H9 (cell line): ENCODE measurements at regions not wholly inside any gene's neighbourhood (a gene's known extent, or its start where the extent isn't known, plus 50 kb on each side); places are given as distances from the start of the nearest gene placed in this dataset.

Experiments
- DNase-seq: peaks from one replicate; pipeline ENCODE4 v3.0.0-alpha.2; 2017
- H2AFZ ChIP-seq: one replicate; pipeline ENCODE4 v1.6.1; 2013; ENCODE audit warnings: mild to moderate bottlenecking, low read length, control low read depth, moderate library complexity
- H2AK5ac ChIP-seq: 2 replicates; pipeline ENCODE4 v1.6.1; 2013; ENCODE audit warnings: low read length, control low read depth, mixed read lengths; ENCODE audit not compliant: insufficient read length
- H2BK120ac ChIP-seq: one replicate; pipeline ENCODE4 v1.6.1; 2013; ENCODE audit warnings: low read depth, mild to moderate bottlenecking, low read length, control low read depth, inconsistent platforms; ENCODE audit not compliant: poor library complexity, severe bottlenecking
- H2BK12ac ChIP-seq: 2 replicates; pipeline ENCODE4 v1.6.1; 2013; ENCODE audit warnings: low read length, control low read depth, mixed read lengths, low read depth; ENCODE audit not compliant: insufficient read length
- H2BK15ac ChIP-seq: 2 replicates; pipeline ENCODE4 v1.6.1; 2013; ENCODE audit warnings: low read depth, low read length, control low read depth
- H2BK20ac ChIP-seq: one replicate; pipeline ENCODE4 v1.6.1; 2013; ENCODE audit warnings: low read depth, mild to moderate bottlenecking, low read length, control low read depth, inconsistent platforms; ENCODE audit not compliant: poor library complexity, severe bottlenecking
- H2BK5ac ChIP-seq: 2 replicates; pipeline ENCODE4 v1.6.1; 2013; ENCODE audit warnings: low read length, control low read depth, mixed read lengths; ENCODE audit not compliant: insufficient read length
- H3K14ac ChIP-seq: 2 replicates; pipeline ENCODE4 v1.6.1; 2013; ENCODE audit warnings: low read length, control low read depth; ENCODE audit not compliant: insufficient read depth
- H3K18ac ChIP-seq: 2 replicates; pipeline ENCODE4 v1.6.1; 2013; ENCODE audit warnings: low read depth, mild to moderate bottlenecking, mixed read lengths, low read length, control low read depth; ENCODE audit not compliant: insufficient read length
- H3K23ac ChIP-seq: 2 replicates; pipeline ENCODE4 v1.6.1; 2013; ENCODE audit warnings: low read length, control low read depth, mixed read lengths, low read depth; ENCODE audit not compliant: insufficient read length
- H3K23me2 ChIP-seq: 2 replicates; pipeline ENCODE4 v1.6.1; 2013; ENCODE audit warnings: low read depth, mild to moderate bottlenecking, mixed read lengths, low read length, control low read depth; ENCODE audit not compliant: insufficient read length, poor library complexity, severe bottlenecking
- H3K27ac ChIP-seq: 2 replicates; pipeline ENCODE4 v1.5.1; 2013; ENCODE audit warnings: low read length, control low read depth, mixed read lengths, low read depth; ENCODE audit not compliant: insufficient read length
- H3K27me3 ChIP-seq: 2 replicates; pipeline ENCODE4 v1.6.1; 2013; ENCODE audit warnings: low read length, control low read depth, inconsistent platforms; ENCODE audit not compliant: insufficient read depth
- H3K4ac ChIP-seq: 2 replicates; pipeline ENCODE4 v1.6.1; 2013; ENCODE audit warnings: low read depth, mild to moderate bottlenecking, control low read depth, inconsistent platforms, low read length, moderate library complexity
- H3K4me1 ChIP-seq: 2 replicates; pipeline ENCODE4 v1.6.1; 2013; ENCODE audit warnings: low read length, control low read depth, inconsistent platforms; ENCODE audit not compliant: insufficient read depth
- H3K4me2 ChIP-seq: 2 replicates; pipeline ENCODE4 v1.6.1; 2013; ENCODE audit warnings: low read length, control low read depth, mixed read lengths; ENCODE audit not compliant: insufficient read length, insufficient read depth
- H3K56ac ChIP-seq: 2 replicates; pipeline ENCODE4 v1.6.1; 2013; ENCODE audit warnings: low read depth, mild to moderate bottlenecking, mixed read lengths, low read length, control low read depth; ENCODE audit not compliant: insufficient read length
- H3K79me1 ChIP-seq: 2 replicates; pipeline ENCODE4 v1.6.1; 2013; ENCODE audit warnings: low read depth, mild to moderate bottlenecking, moderate library complexity, low read length, control low read depth, inconsistent platforms; ENCODE audit not compliant: insufficient read depth, poor library complexity, severe bottlenecking
- H3K79me2 ChIP-seq: 2 replicates; pipeline ENCODE4 v1.6.1; 2013; ENCODE audit warnings: low read length, control low read depth, inconsistent platforms; ENCODE audit not compliant: insufficient read depth
- H3K9ac ChIP-seq: 2 replicates; pipeline ENCODE4 v1.6.1; 2013; ENCODE audit warnings: low read length, control low read depth, mixed read lengths; ENCODE audit not compliant: insufficient read length; ENCODE audit errors: extremely low read depth
- H3K9me3 ChIP-seq: one replicate; pipeline ENCODE4 v1.6.1; 2013; ENCODE audit warnings: low read depth, low read length, inconsistent platforms; ENCODE audit not compliant: control insufficient read depth
- H3T11ph ChIP-seq: one replicate; pipeline ENCODE4 v1.6.1; 2013; ENCODE audit warnings: mild to moderate bottlenecking, low read length, control low read depth, inconsistent platforms
- H4K20me1 ChIP-seq: one replicate; pipeline ENCODE4 v1.6.1; 2013; ENCODE audit not compliant: control insufficient read depth, insufficient read length, insufficient read depth
- H4K5ac ChIP-seq: 2 replicates; pipeline ENCODE4 v1.6.1; 2013; ENCODE audit warnings: low read depth, mild to moderate bottlenecking, mixed read lengths, low read length, control low read depth; ENCODE audit not compliant: insufficient read length
- H4K8ac ChIP-seq: replicated peaks from 2 replicates; pipeline ENCODE4 v1.6.1; 2013; ENCODE audit warnings: low read length, control low read depth, mixed read lengths, low read depth; ENCODE audit not compliant: insufficient read length
- H4K91ac ChIP-seq: 2 replicates; pipeline ENCODE4 v1.6.1; 2013; ENCODE audit warnings: low read depth, mild to moderate bottlenecking, moderate library complexity, mixed read lengths, low read length, control low read depth; ENCODE audit not compliant: insufficient read length
- H3K27ac Mint-ChIP-seq, 3 experiments: 2 replicates in 2 of 3; 3 replicates in 1 of 3; pipeline ENCODE4 v1.8.0; 2020 to 2021; ENCODE audit warnings: mixed read lengths in 3 of 3, mild to moderate bottlenecking in 1 of 3, moderate library complexity in 1 of 3
- H3K27me3 Mint-ChIP-seq: 2 replicates; pipeline ENCODE4 v1.8.0; 2021; ENCODE audit warnings: low read depth, mild to moderate bottlenecking, moderate library complexity, mixed read lengths
- H3K36me3 Mint-ChIP-seq, 3 experiments: 2 replicates in 2 of 3; 3 replicates in 1 of 3; pipeline ENCODE4 v1.8.0; 2020 to 2021; ENCODE audit warnings: low read depth in 3 of 3, mixed read lengths in 3 of 3; ENCODE audit not compliant: insufficient read depth in 1 of 3
- H3K4me1 Mint-ChIP-seq, 2 experiments: 2 replicates each; pipeline ENCODE4 v1.8.0; 2020; ENCODE audit warnings: mixed read lengths in 2 of 2
- H3K4me3 Mint-ChIP-seq, 2 experiments: 2 replicates in 1 of 2; 3 replicates in 1 of 2; pipeline ENCODE4 v1.8.0; 2020 to 2021; ENCODE audit warnings: mild to moderate bottlenecking in 2 of 2, mixed read lengths in 2 of 2, moderate library complexity in 1 of 2
- H3K9me3 Mint-ChIP-seq, 2 experiments: 2 replicates in 1 of 2; 3 replicates in 1 of 2; pipeline ENCODE4 v1.8.0; 2020; ENCODE audit warnings: mild to moderate bottlenecking in 2 of 2, mixed read lengths in 2 of 2, moderate library complexity in 1 of 2
- CTCF ChIP-seq: fragments of 200-600 bp; sonication (generic); conservative IDR thresholded peaks from 3 replicates; pipeline ENCODE4 v1.8.0; 2021; ENCODE audit warnings: antibody characterized with exemption, mild to moderate bottlenecking
- WGBS: extraction: QIAGEN DNeasy Blood & Tissue Kit; methylation state at CpG from one replicate; pipeline ENCODE4 v1.1.7; 2013; ENCODE audit warnings: missing lambda C conversion rate, low lambda C conversion rate, mixed read lengths; ENCODE audit not compliant: insufficient read length; ENCODE audit errors: extremely low coverage; 5-methylcytosine and 5-hydroxymethylcytosine counted together

- 0 out of 4 replicates have a peak, but pooled peaks cover 0 to 2% of the 10 kb centered on the region in 2 experiments for H3K4me1 Mint-ChIP-seq
- no peak overlapping the region for H3K4me3 Mint-ChIP-seq
- Histone ChIP-seq H3K4me1 (no peaks in the 10 kb centered on the region), H3K18ac (no peak overlapping the region), H4K5ac (no peak overlapping the region), H2AK5ac (no peak overlapping the region), H3K4me2 (no peak overlapping the region), H3K14ac (no peak overlapping the region; the same call in 1 of the 2 replicates), H2BK5ac (no peak overlapping the region), H2BK120ac (no peak overlapping the region), H4K91ac (no peak overlapping the region), H2BK15ac (no peak overlapping the region), H3K79me1 (no peaks in the 10 kb centered on the region), H3T11ph (no peak overlapping the region), H3K9me3 (no peaks in the 10 kb centered on the region), H3K4ac (no peak overlapping the region), H3K23ac (no peak overlapping the region), H3K56ac (no peak overlapping the region), H3K23me2 (no peaks in the 10 kb centered on the region), H2AFZ (no peak overlapping the region), H4K8ac (no peak overlapping the region), H3K9ac (no peak overlapping the region), H2BK12ac (no peak overlapping the region), H3K79me2 (no peaks in the 10 kb centered on the region), H3K27ac (no peak overlapping the region), H3K27me3 (no peaks in the 10 kb centered on the region), H2BK20ac (no peak overlapping the region), H4K20me1 (no peaks in the 10 kb centered on the region)
- WGBS, result no CpG with 5 or more reads among the region's 2 CpGs
- peaks cover 0 to 2% of the 10 kb centered on the region in 2 experiments; a peak in 2 of 5 replicates for H3K9me3 Mint-ChIP-seq
- no peak overlapping the region for H3K27ac Mint-ChIP-seq
- H3K36me3 Mint-ChIP-seq, result no peaks in the 10 kb centered on the region; a peak in 1 of 7 replicates
- DNase-seq, result no peak
- no peak for TF ChIP-seq CTCF
- H3K27me3 Mint-ChIP-seq, result peaks cover 57% of the 10 kb centered on the region
Measured at GRCh38 chr7:69259445-69259844, 338.8 kb upstream of the AUTS2 start.
